HUES48 (cell line): ENCODE measurements at regions not wholly inside any gene's neighbourhood (a gene's known extent, or its start where the extent isn't known, plus 50 kb on each side); places are given as distances from the start of the nearest gene placed in this dataset.

Source experiments
- H3K27ac ChIP-seq: one replicate; pipeline ENCODE4 v1.7.0; 2013; ENCODE audit warnings: low read depth, low read length, inconsistent platforms
- H3K27me3 ChIP-seq: 2 replicates; pipeline ENCODE4 v1.6.1; 2013; ENCODE audit warnings: mild to moderate bottlenecking, low read length; ENCODE audit not compliant: control insufficient read depth, insufficient read depth
- H3K36me3 ChIP-seq: 2 replicates; pipeline ENCODE4 v1.6.1; 2013; ENCODE audit warnings: low read length; ENCODE audit not compliant: control insufficient read depth, insufficient read depth
- H3K4me1 ChIP-seq: 2 replicates; pipeline ENCODE4 v1.6.1; 2013; ENCODE audit warnings: mild to moderate bottlenecking, low read length; ENCODE audit not compliant: control insufficient read depth, insufficient read depth
- H3K4me3 ChIP-seq: 2 replicates; pipeline ENCODE4 v1.5.1; 2013; ENCODE audit warnings: mild to moderate bottlenecking, low read depth, low read length
- H3K9ac ChIP-seq: 2 replicates; pipeline ENCODE4 v1.6.1; 2013; ENCODE audit warnings: mild to moderate bottlenecking, low read depth, low read length, moderate library complexity
- H3K9me3 ChIP-seq: 2 replicates; pipeline ENCODE4 v1.6.1; 2013; ENCODE audit warnings: low read length; ENCODE audit not compliant: control insufficient read depth, insufficient read depth

DNA sequence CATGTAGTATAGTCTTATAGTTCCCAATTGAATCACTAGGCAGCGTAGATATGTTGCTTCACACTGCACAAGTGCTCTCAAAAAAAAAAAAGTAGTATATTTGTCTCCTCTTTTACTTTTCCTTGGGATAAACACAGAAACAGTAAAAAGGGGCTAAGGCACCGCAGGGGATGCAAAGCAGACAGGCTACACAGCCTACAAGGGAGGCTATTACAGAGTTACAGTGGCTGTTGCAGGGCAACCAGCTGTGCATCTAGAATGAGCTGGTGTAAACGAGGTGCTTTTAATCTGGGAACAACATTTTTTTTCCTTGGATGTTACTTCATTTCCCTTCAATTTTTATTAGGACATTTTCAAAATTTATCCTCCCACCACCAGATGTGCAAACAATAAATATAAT, 1934.7 kb upstream of the CELF4 start:
- H3K27me3 ChIP-seq: no peaks in the 10 kb centered on the region
- H3K4me1 ChIP-seq: peaks cover 13% of the 10 kb centered on the region
- no peak overlapping the region for H3K9ac ChIP-seq
- H3K4me3 ChIP-seq: no peak overlapping the region
- H3K9me3 ChIP-seq: no peaks in the 10 kb centered on the region
- no peaks in the 10 kb centered on the region for H3K36me3 ChIP-seq
- no peak overlapping the region for H3K27ac ChIP-seq

DNA sequence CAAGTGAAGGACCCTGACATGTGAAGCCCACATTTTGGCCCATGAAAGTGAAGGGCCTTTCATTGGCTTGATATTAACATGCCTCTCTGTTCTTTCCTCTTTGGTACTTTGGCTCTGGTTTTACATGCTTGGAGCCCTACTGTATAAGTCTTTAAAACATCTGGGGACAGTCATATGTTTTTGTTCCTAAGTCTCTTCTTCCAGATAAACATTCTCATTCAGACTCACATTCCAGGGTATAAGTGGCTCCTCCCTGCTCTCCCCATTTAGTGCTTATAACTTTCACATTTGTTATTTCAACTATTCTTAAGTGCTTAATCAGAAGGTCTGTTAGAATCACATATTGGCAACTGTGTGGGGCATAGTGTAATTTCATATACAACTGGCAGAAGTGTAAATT, 1932.2 kb upstream of the CELF4 start:
- no peaks in the 10 kb centered on the region for H3K36me3 ChIP-seq
- no peak overlapping the region for H3K9ac ChIP-seq
- no peaks in the 10 kb centered on the region for H3K9me3 ChIP-seq
- H3K27me3 ChIP-seq: no peaks in the 10 kb centered on the region
- no peak overlapping the region for H3K4me3 ChIP-seq
- peaks cover 13% of the 10 kb centered on the region for H3K4me1 ChIP-seq
- H3K27ac ChIP-seq: no peak overlapping the region

DNA sequence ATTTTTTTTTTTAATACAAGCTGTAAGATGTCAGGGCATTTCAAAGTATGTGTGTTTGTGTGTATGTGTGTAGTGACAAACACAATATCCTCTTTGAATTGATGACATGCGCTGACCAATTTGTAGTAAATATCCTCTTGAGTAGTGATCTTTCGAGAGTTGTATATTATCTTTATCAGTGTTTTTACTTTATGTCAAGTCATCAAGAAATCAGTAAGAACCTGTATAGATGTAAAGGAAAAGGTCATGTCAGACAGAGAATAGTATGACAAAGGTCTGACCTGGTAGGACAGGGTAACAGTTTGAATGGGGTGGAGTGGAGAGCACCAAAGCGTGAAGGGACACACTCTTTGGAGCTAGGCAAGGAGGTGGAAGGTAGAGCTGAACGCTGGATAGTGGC, 1931.4 kb upstream of the CELF4 start:
- no peak overlapping the region for H3K27ac ChIP-seq
- H3K4me3 ChIP-seq: no peak overlapping the region
- H3K9me3 ChIP-seq: no peaks in the 10 kb centered on the region
- no peaks in the 10 kb centered on the region for H3K36me3 ChIP-seq
- H3K4me1 ChIP-seq: peaks cover 13% of the 10 kb centered on the region
- no peak overlapping the region for H3K9ac ChIP-seq
- no peaks in the 10 kb centered on the region for H3K27me3 ChIP-seq

GRCh38 chr18:39494211-39494896, 1928.8 kb upstream of the CELF4 start:
- Histone ChIP-seq H3K4me1 (no peaks in the 10 kb centered on the region; the same call in 1 of the 2 replicates), H3K9me3 (no peaks in the 10 kb centered on the region), H3K27me3 (no peaks in the 10 kb centered on the region), H3K4me3 (no peak overlapping the region), H3K9ac (no peak overlapping the region), H3K36me3 (no peaks in the 10 kb centered on the region), H3K27ac (no peak overlapping the region)

DNA sequence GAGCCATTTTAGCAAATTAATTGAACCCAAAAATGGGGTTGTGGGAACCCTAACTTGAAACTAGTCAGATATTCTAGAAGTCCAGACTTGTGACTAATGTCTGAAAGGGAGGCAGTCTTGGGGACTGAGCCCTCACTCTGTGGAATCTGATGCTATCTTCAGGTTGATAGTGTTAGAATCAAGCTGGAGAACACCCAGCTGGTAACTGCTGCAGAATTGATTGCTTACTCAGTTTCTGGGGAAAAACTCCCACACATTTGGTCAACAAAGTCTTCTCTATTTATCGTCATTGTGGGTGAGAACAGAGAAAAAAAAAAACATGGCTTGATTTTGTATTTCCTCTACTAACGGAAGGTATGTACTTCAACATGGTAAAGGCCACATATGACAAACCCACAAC, 1925.8 kb upstream of the CELF4 start:
- Histone ChIP-seq H3K4me3 (no peak overlapping the region), H3K9ac (no peak overlapping the region), H3K4me1 (peaks cover 13% of the 10 kb centered on the region; the same call in 1 of the 2 replicates), H3K27ac (no peak overlapping the region), H3K9me3 (no peaks in the 10 kb centered on the region), H3K27me3 (no peaks in the 10 kb centered on the region), H3K36me3 (no peaks in the 10 kb centered on the region)

GRCh38 chr18:39489431-39489830, 1923.8 kb upstream of the CELF4 start:
- H3K4me3 ChIP-seq: no peak overlapping the region
- no peaks in the 10 kb centered on the region for H3K9me3 ChIP-seq
- H3K27ac ChIP-seq: no peak overlapping the region

DNA sequence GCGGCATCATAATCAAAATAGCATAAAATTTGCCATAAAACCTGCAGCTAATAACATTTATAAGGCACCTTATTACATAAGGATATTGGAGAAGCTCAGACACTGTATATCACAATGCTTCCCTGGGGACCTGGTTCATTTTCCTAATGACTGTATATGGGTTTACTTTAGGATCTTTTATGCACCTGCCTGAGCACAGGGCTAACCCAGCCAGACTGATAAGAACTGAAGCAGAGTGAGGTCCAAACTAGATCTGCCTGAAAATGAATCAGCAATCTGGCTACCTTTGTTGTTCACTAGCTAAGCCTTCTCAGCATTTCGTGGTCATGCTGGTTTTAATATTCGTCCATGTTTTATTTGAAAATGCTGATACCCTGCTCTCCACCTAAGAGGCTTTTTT, 1922.3 kb upstream of the CELF4 start:
- Histone ChIP-seq H3K9me3 (no peaks in the 10 kb centered on the region), H3K36me3 (no peaks in the 10 kb centered on the region), H3K4me1 (peaks cover 13% of the 10 kb centered on the region; the same call in 1 of the 2 replicates), H3K9ac (no peak overlapping the region), H3K27me3 (no peaks in the 10 kb centered on the region), H3K27ac (no peak overlapping the region), H3K4me3 (no peak overlapping the region)

More at GRCh38 chr18:39489431-39489830, 1923.8 kb upstream of the CELF4 start:
- H3K27me3 ChIP-seq: no peaks in the 10 kb centered on the region
- no peaks in the 10 kb centered on the region for H3K36me3 ChIP-seq
- H3K9ac ChIP-seq: no peak overlapping the region
- peaks cover 13% of the 10 kb centered on the region; the same call in 1 of the 2 replicates for H3K4me1 ChIP-seq

- H3K9ac ChIP-seq: no peak overlapping the region
- no peak overlapping the region for H3K27ac ChIP-seq
- H3K36me3 ChIP-seq: no peaks in the 10 kb centered on the region
- no peak overlapping the region for H3K4me3 ChIP-seq
- no peaks in the 10 kb centered on the region for H3K27me3 ChIP-seq
- H3K4me1 ChIP-seq: peaks cover 13% of the 10 kb centered on the region; the same call in 1 of the 2 replicates
- H3K9me3 ChIP-seq: no peaks in the 10 kb centered on the region
Observed at GRCh38 chr18:39486268-39486667, 1920.7 kb upstream of the CELF4 start.

DNA sequence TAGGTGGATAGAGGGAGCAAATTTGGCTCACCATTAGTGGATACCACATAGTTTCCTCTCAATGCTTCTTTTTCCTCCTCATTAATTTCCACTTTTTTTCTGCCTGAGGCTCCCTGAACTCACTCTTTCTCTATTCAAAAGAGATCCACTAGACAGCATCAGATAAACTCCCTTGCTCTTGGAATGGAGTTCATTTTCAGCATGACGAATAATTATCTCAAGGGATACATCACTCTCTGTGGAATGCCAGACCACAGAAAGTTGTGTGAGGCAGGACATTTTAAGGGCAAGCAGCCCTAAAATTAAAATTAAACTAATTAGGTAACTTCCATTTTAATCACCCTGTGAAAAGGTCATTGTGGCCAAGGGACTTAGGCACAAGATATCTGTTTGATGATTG, 1920.1 kb upstream of the CELF4 start:
- peaks cover 13% of the 10 kb centered on the region; the same call in 1 of the 2 replicates for H3K4me1 ChIP-seq
- H3K27me3 ChIP-seq: no peaks in the 10 kb centered on the region
- H3K27ac ChIP-seq: no peak overlapping the region
- no peaks in the 10 kb centered on the region for H3K36me3 ChIP-seq
- H3K9me3 ChIP-seq: no peaks in the 10 kb centered on the region
- no peak overlapping the region for H3K9ac ChIP-seq
- H3K4me3 ChIP-seq: no peak overlapping the region

DNA sequence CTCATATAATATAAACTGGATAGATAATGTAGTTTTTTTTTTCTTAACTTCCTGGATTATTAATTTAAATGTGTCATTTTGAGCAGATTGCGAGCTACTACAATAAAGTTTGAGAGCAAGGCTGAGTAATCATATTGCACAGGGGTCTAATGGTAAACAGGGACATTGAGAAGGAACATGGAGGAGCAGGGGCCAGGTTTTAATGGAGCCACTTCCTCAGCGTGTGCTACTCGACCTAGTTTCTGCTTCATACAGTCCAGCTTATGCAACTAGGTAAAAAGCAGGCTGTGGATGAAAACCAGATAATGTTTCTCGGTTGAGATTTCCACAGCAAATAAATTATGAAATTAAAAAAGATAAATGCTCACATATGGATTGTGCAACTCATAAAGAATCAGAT, 1915.7 kb upstream of the CELF4 start:
- Histone ChIP-seq H3K36me3 (no peaks in the 10 kb centered on the region), H3K4me3 (no peak overlapping the region), H3K9me3 (no peaks in the 10 kb centered on the region), H3K9ac (no peak overlapping the region), H3K27ac (no peak overlapping the region), H3K27me3 (no peaks in the 10 kb centered on the region), H3K4me1 (no peaks in the 10 kb centered on the region)

DNA sequence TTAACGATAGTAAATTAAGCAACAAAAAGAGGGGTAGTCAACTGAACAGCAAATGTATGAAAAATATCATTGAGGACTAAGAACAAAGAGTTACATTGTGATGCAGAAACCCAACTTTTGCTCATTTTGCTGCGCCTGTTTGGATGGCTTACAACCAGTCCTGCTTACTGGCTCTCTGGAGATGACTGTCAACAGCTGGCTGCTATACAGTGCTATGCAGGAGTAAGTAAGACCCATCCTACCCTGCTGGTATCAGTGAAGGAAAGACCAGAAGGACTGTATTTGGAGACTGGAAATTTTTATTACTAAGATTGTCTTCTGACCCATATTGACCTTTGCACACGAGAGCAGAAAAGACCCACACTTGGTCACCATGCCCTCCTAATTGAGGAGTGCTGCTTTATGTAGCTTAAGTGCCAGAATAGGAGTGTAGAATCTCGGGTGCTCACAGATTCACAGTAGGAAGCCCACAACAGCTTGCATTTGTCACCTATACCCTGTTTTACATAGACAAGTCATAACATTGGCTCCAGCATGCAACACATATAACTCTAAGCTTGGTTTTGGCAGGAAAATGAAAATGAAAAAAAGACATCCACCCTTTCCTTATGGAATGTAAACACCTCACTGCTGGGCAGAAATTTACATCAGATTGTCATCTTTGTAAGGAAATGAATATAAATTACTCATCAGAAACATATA, 1915.0 kb upstream of the CELF4 start:
- Histone ChIP-seq H3K9ac (no peak overlapping the region), H3K4me1 (no peaks in the 10 kb centered on the region), H3K27me3 (no peaks in the 10 kb centered on the region), H3K9me3 (no peaks in the 10 kb centered on the region), H3K36me3 (no peaks in the 10 kb centered on the region), H3K4me3 (no peak overlapping the region), H3K27ac (no peak overlapping the region)
